HG03575 (cell line): ENCODE measurements at regions not wholly inside any gene's neighbourhood (a gene's known extent, or its start where the extent isn't known, plus 50 kb on each side); places are given as distances from the start of the nearest gene placed in this dataset.

Source experiments
- ATAC-seq: cut with Tn5 transposase; IDR thresholded peaks from one replicate; pipeline ENCODE4 v1.9.1; 2021; ENCODE audit not compliant: unreplicated experiment, insufficient number of reproducible peaks, low FRiP score; ENCODE audit errors: extremely low read depth

- no peak for ATAC-seq
Observed at GRCh38 chr2:209367075-209367747, 56.6 kb upstream of the MAP2 start.

- no peak for ATAC-seq
Observed at GRCh38 chr2:209368406-209368805, 55.4 kb upstream of the MAP2 start.

GRCh38 chr2:209368914-209369313 is 54.9 kb upstream of the MAP2 start:
- no peak for ATAC-seq

- no peak for ATAC-seq
Observed at GRCh38 chr2:209369656-209370055, 54.2 kb upstream of the MAP2 start.

- ATAC-seq, result no peak
Observed at GRCh38 chr2:209371407-209371806, 52.4 kb upstream of the MAP2 start.
